HG03175 (cell line): ENCODE measurements at regions not wholly inside any gene's neighbourhood (a gene's known extent, or its start where the extent isn't known, plus 50 kb on each side); places are given as distances from the start of the nearest gene placed in this dataset.
A peak's percentile ranks its signal among the peaks of the same experiment; 100 is the strongest.

Experiments used
- ATAC-seq: cut with Tn5 transposase; IDR thresholded peaks from one replicate; pipeline ENCODE4 v1.9.1; 2021; ENCODE audit warnings: mild to moderate bottlenecking, moderate library complexity; ENCODE audit not compliant: unreplicated experiment

DNA sequence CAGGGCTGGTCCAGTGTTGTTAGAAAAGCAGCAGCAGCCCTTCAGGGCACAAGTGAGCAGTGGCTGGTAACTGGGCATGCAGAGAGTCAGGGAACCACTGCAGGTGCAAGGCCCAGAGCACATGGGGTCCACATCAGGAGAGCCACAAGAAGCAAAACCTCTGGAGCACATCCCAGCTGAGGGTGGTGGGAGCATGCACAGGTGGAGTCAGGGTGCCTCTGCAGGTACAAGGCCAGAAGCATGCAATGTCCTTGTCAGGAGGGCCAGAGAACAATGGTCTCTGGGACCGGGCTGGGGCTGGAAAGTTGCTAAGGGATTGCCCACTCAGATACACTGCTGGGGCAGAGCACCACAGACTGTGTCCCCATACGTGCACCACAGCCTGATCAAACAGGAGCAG is 226.1 kb upstream of the UBE2E2 start:
- peak; percentile 15 for ATAC-seq

DNA sequence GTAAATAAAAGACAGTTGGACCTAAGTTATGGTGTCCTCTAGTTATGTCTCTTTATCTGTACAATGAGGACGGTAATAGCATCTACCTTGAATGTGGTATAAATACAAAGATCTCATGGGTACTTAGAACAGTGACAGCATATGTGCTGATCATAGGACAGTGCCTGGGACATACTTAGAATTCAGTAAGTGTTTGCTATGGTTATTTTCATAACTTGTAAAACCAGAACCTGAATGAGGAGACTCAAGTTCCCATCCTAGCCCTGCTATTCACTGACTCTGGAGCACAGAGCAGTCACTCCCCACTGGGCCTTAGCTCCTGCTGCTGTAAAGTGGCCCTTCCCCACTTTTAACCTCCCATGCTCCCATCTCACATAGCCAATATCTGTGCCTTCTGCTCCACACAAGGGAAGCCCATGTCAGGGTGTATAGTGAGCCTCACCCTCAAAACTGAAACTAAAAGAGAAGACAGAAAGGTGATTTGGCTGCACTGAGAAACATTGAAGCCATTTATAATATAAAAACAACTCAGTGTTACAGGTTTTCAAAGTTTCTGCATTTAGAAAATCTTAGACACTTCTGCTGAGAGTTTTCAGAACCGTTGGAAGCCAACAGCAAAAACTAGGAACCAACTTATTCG is 225.4 kb upstream of the UBE2E2 start:
- ATAC-seq: peak; percentile 61

DNA sequence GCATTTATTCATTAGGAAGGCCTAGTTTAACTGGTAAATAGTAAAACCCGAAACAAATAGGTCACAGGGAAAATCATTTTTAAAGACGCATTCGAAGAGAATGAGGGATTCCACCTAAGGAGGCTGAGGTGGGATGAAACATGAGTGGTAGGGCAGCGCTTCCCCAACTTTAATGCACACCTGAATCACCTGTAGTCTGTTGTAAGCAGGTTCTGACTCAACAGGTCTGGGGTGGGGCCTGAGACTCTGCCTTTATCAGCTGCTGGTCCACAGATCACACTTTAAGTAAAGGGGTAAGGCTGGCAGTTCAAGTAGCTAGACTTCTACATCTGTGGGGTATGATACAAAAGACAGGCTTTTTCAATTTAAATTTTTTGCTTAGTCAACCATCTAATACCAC is 223.5 kb upstream of the UBE2E2 start:
- ATAC-seq: no peak

DNA sequence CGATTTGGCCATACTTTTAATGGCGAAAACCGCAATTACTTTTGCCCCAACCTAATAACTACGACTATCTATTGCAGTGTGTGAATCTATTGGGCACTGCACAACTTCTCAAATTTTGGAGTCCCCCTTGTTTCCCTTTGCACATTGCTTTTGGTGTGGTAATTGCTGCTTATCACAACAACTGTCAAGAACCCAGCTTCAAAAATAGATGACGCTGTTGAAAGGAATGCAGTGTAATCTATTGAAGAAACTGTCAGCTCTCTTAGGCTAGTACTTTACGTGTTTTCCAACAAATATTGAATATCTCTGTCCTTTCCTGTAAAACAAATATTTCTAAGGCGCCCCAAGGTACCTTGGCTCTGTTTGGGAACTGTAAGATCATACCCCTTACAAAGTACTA is 222.8 kb upstream of the UBE2E2 start:
- ATAC-seq: no peak

DNA sequence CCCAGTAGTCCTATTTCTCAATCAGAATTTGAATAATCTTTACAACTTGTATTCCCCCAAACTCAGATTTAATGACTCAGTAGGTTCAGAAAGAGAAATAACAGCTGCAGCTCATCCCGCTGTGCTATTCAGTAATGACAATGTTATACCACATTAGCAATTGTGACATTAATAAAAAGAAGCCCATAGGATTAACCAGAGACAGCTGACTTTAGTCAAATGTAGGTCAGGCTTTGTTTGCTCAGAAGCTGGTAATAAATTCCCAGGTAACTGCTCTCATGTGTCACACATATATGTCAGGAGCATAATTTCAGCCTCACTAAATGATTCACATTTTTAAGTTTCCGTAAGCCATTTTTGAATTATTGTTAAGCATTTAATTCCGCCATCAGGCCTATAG is 222.0 kb upstream of the UBE2E2 start:
- no peak for ATAC-seq

DNA sequence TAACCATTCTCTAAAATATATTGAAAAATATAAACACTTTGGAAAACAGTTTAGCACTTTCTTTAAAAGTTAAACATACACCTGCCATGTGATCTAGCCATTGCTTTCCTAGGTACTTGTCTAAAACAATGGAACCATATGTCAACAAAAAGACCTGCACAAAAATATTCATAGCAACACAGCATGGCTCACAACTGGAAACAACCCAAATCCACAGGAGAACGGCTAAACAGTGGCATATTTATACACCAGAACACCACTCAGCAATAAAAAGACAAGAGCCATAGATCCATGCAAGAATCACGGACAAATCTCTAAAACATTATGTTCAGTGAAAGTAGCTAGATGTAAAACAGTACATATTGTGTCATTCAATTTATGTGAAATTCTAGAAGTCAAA is 221.3 kb upstream of the UBE2E2 start:
- no peak for ATAC-seq

DNA sequence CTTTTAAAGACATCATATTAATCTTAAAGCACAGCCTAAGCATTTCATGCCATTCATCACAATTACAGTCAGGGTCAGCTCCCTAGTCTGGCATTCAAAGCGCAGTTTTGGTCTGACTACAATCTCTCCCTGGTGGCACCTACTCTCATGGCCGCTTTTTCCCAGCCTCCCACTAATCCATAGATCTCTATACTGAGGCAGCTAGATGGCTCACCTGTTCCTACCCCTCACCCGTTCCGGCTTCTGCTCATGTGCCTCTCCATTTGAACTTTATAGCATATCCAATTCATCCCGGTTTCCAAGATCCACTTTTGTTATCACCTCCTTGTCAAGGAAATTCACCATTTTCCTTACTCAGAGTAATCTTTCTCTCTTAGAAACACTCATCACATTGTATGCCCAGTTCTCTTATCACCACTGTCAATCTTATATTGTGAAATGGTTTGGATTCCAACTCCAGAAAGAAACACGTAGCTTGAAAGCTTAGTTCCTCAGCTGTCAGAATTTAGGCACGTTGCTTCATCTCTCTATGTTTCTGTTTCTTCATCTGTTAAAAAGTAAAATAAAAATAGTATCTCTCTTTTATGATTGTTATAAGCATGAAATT is 220.0 kb upstream of the UBE2E2 start:
- ATAC-seq: no peak

DNA sequence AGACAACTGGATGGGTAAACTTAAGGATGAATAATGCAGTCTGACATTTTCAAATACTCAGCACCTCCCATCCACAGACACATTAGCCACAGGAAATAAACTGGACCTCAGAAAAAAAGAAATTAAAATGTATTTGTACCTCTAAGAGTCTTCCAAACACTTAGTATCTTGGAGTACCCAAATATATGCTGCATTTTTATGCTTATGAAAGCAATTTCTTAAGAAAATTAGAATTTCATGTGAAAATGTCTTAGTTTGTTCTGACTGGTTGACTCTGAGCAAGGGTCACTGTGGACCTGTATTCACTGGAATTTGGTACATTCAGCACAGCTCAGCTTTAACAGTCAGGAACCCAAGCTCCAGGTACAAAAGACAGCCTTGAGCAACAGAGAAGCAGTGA is 216.2 kb upstream of the UBE2E2 start:
- no peak for ATAC-seq

DNA sequence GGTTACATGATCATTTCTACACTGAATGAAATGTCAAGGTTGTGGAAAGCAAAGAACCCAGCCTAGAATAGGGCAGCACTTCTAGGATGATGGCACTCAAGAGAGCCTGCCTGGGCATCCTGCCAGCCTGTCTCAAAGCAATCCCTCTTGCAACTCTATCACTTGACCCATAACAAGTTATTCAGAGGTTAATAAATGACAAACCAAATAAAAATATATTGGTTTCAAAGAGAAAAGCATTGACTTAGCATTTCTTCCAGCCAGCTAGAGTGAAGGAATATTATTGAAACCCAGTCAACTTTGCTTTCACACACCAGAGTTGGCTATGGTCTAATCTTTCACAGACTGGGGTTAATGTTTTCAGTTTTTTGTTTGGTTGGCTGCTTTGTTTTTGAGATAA is 214.6 kb upstream of the UBE2E2 start:
- no peak for ATAC-seq

DNA sequence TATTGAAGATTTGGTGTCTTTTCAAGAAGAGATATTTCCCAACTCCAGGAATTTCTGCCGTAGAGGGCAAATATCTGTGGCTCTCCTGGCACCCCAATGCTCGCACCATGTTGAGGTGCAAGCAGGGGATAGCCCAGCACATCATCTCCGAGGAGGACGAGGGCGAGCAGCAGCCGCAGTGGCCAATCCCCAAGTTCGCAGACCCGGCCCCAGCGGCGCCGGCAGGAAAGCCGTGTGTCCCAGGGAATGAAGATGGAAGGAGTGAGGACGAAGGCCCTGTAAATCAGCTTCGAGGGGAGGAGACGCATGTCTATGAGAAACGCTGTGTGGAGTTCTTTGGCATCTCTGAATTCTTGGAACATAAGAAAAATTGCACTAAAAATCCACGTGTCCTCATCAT is 213.4 kb upstream of the UBE2E2 start:
- no peak for ATAC-seq

DNA sequence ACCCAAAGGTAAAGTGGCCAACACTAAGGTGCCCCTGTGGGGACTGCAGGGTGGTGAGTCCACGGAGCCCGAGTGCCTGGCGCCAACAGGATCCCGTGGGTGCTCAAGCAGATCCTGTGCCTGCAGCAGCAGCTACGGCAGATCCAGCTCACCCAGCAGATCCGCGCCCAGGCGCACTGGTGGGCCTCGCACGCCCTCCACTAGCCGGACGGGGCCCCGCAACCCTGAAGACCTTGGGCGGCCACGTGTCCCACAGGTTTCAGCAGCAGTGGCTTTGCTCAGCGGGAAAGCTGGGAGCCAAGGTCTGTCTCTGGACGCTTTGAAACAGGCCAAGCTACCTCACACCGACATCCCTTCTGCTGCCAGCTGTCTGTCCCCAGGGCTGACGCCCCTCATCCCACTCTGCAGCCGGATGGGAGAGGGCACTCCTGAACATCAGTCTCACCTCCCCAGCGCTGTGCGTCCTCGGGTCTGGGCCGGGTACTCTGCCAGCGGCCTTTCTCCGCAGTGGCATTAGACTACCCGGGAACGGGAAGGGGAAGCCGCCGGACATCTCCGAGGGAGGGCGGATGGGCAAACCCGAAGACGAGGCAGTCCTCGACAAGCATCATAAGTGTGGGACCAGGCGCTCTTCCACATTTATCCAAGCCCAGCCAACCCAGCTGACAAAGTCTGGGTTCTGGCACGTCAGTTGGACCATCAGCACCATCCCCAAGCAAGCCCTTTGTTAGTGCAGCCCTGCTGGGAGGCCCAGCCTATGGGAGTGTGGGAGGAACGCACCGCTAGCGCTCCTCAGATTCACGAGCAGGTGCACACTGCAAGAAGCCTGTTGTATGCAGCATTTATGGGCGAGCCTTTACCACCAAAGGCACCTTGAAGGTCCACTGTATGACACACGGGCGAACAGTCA is 212.6 kb upstream of the UBE2E2 start:
- ATAC-seq: no peak

DNA sequence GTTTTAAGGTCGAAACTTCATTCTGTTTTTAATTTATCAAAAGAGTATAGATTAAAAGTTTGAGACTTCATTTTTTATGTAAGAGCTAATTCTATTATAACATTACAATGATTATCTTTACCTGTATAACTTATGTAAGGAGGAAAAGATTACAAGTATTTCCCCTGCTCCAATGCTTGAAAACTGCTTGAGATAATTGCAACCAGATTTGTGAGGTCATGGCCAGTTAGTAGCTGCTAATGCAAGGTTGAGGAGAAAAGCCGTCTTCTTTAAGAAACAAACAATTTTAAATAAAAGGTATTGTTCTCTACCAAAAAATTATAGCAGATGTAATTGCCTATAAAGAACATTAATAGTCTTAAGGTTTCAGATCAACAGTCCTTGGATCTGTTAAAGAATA is 208.3 kb upstream of the UBE2E2 start:
- ATAC-seq: no peak

DNA sequence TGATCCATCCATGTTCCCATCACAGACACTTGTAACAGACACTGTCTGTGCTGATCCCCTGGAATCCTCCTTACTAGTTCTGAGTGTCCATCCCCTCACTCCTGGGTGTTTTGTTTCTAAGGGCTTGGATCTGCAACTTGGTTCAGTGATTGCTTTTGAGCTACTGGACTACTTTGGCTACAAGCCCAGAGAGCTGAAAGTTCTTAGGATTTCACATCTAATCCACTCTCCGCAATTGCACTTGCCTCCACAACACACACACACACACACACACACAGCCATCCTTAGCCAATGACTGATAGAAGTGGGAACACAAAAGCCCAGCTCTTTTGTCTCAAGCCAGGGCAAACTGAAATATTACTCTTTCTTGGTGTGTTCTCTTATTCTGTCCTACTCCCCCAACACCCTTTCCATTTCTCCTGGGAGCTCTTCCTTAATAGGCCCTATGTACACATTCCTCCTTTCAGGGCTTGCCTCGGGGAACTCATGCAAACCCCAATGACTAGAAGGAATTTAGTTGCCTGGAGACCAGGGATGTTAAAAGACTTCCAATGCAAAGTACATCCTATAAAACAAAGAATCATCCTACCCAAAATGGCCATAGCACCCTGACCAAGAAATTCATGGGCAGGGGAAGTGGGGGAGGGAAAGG is 206.1 kb upstream of the UBE2E2 start:
- no peak for ATAC-seq

DNA sequence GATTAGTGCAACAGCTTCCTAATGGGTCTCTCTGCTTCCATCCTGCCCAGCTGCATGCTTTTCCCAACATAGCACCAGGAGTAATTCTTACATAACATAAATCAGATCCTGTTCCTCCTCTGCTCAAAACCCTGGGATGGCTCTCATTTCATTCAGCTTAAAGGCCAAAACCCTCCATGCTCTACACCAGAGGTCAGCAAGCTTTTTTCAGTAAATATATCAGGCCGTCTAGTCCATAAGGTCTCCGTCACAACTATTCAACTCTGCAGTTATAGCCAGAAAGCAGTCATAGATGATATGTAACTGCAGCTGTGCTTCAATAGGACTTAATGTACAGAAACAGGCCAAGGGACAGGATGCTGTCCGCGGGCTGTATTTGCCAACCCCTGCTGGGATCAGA is 202.8 kb upstream of the UBE2E2 start:
- ATAC-seq: no peak

DNA sequence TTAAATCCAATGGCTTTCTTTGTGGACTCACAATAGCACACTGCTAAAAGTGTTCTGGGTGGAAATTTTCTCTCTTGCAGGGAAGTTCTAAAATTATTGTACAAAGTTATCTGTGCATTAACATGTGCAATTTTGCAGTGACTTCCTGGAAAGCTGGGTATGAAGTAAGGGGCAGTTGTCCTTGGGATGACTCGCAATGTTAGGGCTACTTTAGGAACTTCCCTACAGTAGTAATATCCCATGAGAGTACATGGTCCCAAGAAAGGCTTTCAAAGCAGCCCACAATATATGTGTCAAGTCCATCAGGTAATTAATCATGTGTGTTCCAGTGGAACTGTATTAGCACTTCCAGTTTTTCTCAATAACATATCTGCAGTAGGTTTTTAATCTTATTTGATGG is 201.0 kb upstream of the UBE2E2 start:
- no peak for ATAC-seq

DNA sequence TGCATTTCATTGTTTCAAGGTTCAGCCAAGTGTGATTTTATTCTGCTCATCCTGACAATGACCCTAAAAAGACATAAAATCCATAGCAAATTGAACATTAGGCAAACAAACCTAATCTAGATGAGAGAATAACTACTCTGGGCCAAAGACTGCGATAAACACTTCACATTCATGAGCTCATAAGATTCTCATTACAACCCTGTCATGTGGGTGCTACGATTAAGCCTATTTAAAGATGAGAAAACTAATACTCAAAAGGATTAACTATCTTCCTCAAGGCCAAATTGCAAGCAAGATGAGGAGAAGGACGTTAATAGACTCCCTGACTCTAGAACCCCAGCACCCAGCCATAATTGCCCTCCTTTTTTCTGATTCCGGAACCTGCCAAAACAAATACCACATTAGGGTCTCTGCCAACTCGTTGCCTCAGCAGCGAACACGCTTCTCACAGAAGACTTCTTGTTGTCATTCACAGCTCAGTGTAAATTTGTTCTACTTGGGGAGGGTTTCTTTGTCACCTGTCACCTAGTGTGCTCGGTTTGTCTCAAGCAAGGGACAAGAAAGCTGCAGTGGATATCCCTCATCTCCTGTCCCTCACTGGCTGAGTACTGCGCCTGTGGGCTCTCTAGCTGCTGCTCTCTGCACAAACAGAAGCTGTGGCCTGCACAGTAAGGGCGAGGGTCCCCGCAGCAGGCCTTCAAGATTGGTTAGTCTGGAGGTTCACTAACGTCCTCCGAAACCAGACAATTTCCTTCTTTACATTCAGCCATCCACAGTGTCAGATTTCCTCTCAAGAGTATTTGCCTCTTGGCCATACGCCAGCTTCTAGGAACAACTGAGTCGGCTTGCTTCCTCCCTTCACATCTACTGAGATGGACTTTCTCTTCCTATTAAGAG is 200.0 kb upstream of the UBE2E2 start:
- ATAC-seq: no peak

DNA sequence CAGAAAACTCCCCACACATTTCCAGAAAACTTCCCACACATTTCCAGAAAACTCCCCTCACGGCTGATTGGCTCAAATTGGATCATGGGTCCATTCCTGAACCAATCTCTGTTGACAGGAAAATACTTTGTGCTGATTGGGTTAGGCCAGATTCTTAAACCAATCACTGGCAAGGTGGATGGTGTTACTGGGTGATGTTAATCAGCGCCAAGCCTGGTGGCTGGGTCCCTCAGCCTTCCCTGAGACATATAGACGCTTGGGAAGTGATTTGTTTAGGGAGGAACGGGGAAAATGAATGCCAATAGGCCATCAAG is 199.4 kb upstream of the UBE2E2 start:
- ATAC-seq: no peak

DNA sequence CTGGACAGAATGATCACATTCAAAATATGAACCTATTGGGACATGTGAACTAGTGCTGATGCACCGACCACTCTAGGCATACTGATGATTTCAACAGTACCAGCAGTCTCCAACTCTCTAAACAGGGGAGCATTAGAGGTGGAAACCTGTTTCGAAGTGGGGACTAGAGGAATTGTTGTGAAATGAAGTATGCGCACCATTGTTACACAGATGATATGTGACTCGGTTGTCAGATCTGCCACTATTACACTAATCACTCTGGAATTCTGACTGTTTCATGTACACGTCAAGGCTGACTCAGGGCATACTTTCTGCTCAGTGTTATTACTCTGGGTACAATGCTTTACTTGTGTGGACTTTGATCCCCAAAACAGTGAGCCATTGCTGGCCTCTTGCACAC is 198.2 kb upstream of the UBE2E2 start:
- no peak for ATAC-seq

DNA sequence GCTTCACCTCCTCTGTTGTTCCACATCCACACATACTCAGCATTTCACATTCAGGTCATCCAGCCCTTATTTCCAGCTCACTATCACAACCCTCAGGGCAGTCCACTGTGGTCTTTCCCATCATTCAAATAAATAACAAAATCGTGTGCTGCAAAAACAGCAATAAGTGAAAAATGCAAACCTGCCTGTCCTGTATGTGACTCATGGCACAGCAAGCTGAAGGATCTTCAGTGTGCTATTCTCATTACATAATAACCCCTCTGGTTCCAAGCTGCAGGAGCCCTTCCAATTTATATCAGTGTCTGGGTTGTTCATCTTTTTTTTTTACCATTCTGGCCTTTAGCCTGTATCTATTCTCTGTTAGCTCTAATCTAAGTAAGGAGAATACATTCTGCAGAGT is 185.3 kb upstream of the UBE2E2 start:
- ATAC-seq: no peak

DNA sequence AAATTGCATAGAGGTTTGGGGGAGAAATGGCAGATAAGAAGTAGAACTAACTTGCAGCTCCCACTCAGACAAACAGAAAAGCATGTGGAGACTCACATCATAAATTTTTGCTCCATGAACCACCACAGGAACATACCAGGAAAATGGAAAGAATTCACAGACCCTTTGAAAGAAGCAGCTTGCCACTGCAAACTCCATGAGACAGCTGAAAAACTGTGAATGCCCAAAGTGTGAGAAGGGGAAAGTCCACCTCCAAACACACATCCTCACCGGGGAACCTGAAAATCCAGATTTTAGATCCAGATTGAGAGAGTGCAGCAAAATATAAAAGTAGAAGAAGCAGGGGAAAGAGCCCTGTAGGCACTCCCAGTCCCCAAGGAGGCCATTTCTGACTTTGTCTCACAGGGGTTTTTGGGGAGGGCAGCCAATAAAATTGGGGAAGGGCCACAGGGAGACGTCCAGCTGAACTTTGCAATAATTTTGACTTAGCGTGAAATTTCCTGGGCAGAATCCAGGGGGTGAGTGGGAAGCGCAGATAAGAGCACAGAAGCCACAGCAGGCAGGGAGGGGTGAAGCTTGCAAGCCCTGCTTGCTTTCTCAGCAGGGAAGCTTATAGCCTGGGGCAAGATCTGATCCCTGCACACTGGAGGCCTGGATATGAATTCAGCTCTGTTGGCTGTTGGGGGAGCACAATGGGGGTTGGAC is 183.4 kb upstream of the UBE2E2 start:
- no peak for ATAC-seq
